SK-N-SH (cell line): ENCODE measurements at regions not wholly inside any gene's neighbourhood (a gene's known extent, or its start where the extent isn't known, plus 50 kb on each side); places are given as distances from the start of the nearest gene placed in this dataset.

ENCODE experiments used
- CTCF ChIA-PET: fragments of 300-600, 350-600 bp; formaldehyde crosslinking; extraction: SDS; loops from one replicate; lab custom pipeline; 2021; lab: Yijun Ruan, JAX
- POLR2A ChIA-PET: fragments of 350-600 bp; sonication (Branson Sonifier 250); formaldehyde crosslinking; extraction: SDS; loops from one replicate; lab custom pipeline; 2020; ENCODE audit warnings: antibody characterized with exemption, inconsistent platforms; lab: Yijun Ruan, JAX
- DNase-seq: peaks from one replicate; pipeline ENCODE4 v3.0.0; 2012
- H2AFZ ChIP-seq: fragments of 200-600 bp; sonication (generic); 2 replicates; pipeline ENCODE4 v1.8.1; 2016; ENCODE audit warnings: antibody characterized with exemption, mild to moderate bottlenecking, low read depth
- H3F3A ChIP-seq: fragments of 200-600 bp; sonication (generic); replicated peaks from 2 replicates; pipeline ENCODE3; 2016; ENCODE audit warnings: antibody characterized with exemption, mild to moderate bottlenecking; ENCODE audit not compliant: insufficient read depth
- H3K27ac ChIP-seq, 2 experiments: fragments of 200-500 bp in 1 of 2; fragments of 200-600 bp in 1 of 2; sonication (Bioruptor generic) in 1 of 2; sonication (generic), shearing (Covaris generic) in 1 of 2; 2 replicates each; pipeline versions ENCODE4 v1.5.1 to v1.6.1; 2014 to 2016; ENCODE audit warnings: low read depth in 2 of 2, inconsistent platforms in 1 of 2, low read length in 1 of 2, mild to moderate bottlenecking in 1 of 2, mixed read lengths in 1 of 2
- H3K27me3 ChIP-seq: fragments of 200-600 bp; sonication (generic), shearing (Covaris generic); 2 replicates; pipeline ENCODE4 v1.6.1; 2016; ENCODE audit warnings: mixed run types; ENCODE audit not compliant: insufficient read depth
- H3K36me3 ChIP-seq, 2 experiments: fragments of 200-500 bp in 1 of 2; fragments of 200-600 bp in 1 of 2; sonication (Bioruptor generic) in 1 of 2; sonication (generic) in 1 of 2; replicated peaks in 1 of 2; 2 replicates each; pipeline versions ENCODE3 to v1.5.1; 2014 to 2016; ENCODE audit warnings: low read length in 1 of 2, mild to moderate bottlenecking in 1 of 2; ENCODE audit not compliant: insufficient read depth in 2 of 2, control insufficient read depth in 1 of 2
- H3K4me1 ChIP-seq, 2 experiments: fragments of 200-500 bp in 1 of 2; fragments of 200-600 bp in 1 of 2; sonication (Bioruptor generic) in 1 of 2; sonication (generic), shearing (Covaris generic) in 1 of 2; 2 replicates each; pipeline versions ENCODE4 v1.5.1 to v1.6.1; 2014 to 2016; ENCODE audit warnings: low read depth in 1 of 2, low read length in 1 of 2, mixed run types in 1 of 2; ENCODE audit not compliant: insufficient read depth in 2 of 2, control insufficient read depth in 1 of 2
- H3K4me2 ChIP-seq: fragments of 200-600 bp; sonication (generic), shearing (Covaris generic); 2 replicates; pipeline ENCODE4 v1.6.1; 2017; ENCODE audit warnings: mixed run types
- H3K4me3 ChIP-seq, 2 experiments: fragments of 200-500 bp in 1 of 2; fragments of 200-600 bp in 1 of 2; sonication (Bioruptor generic) in 1 of 2; sonication (generic), shearing (Covaris generic) in 1 of 2; 2 replicates each; pipeline versions ENCODE4 v1.5.1 to v1.8.1; 2014 to 2016; ENCODE audit warnings: low read depth in 2 of 2, inconsistent platforms in 1 of 2, low read length in 1 of 2, mild to moderate bottlenecking in 1 of 2, mixed read lengths in 1 of 2, moderate library complexity in 1 of 2
- H3K79me2 ChIP-seq: fragments of 200-600 bp; sonication (generic); 2 replicates; pipeline ENCODE4 v1.8.1; 2017; ENCODE audit warnings: mild to moderate bottlenecking; ENCODE audit not compliant: insufficient read depth
- H3K9ac ChIP-seq: fragments of 200-600 bp; sonication (generic); 2 replicates; pipeline ENCODE4 v1.6.1; 2017; ENCODE audit warnings: mixed run types
- H3K9me2 ChIP-seq: fragments of 200-600 bp; sonication (generic); 2 replicates; pipeline ENCODE4 v1.6.1; 2017; ENCODE audit warnings: mixed run types
- H3K9me3 ChIP-seq: fragments of 200-600 bp; sonication (generic); 2 replicates; pipeline ENCODE4 v1.6.1; 2017; ENCODE audit warnings: mixed run types, mild to moderate bottlenecking, moderate library complexity
- H4K20me1 ChIP-seq: fragments of 200-600 bp; sonication (generic); 2 replicates; pipeline ENCODE4 v1.6.1; 2017; ENCODE audit warnings: mild to moderate bottlenecking, mixed run types; ENCODE audit not compliant: insufficient read depth
- EP300 ChIP-seq, 2 experiments: IDR thresholded peaks; 2 replicates each; pipeline versions ENCODE4 v1.4.0 to v1.6.1; 2012; ENCODE audit warnings: borderline replicate concordance in 1 of 2, low read depth in 1 of 2, low read length in 1 of 2
- FOSL2 ChIP-seq: IDR thresholded peaks from 2 replicates; pipeline ENCODE4 v1.4.0; 2012; ENCODE audit warnings: low read depth, mild to moderate bottlenecking, moderate library complexity, borderline replicate concordance
- FOXJ3 ChIP-seq: sonication (generic); formaldehyde crosslinking; IDR thresholded peaks from 2 replicates; pipeline ENCODE4 v1.5.1; 2020; ENCODE audit warnings: mild to moderate bottlenecking, missing genetic modification reagents
- GABPA ChIP-seq: IDR thresholded peaks from 2 replicates; pipeline ENCODE4 v1.4.0; 2012; ENCODE audit warnings: low read depth, mild to moderate bottlenecking
- GATA2 ChIP-seq: sonication (generic); formaldehyde crosslinking; IDR thresholded peaks from 2 replicates; pipeline ENCODE4 v1.5.0; 2020; ENCODE audit warnings: mild to moderate bottlenecking, missing genetic modification reagents
- JUND ChIP-seq: IDR thresholded peaks from 2 replicates; pipeline ENCODE4 v1.4.0; 2012
- NFIC ChIP-seq: IDR thresholded peaks from 2 replicates; pipeline ENCODE4 v1.4.0; 2012; ENCODE audit warnings: borderline replicate concordance
- PBX3 ChIP-seq: IDR thresholded peaks from 2 replicates; pipeline ENCODE4; 2012
- POLR2AphosphoS5 ChIP-seq: IDR thresholded peaks from 2 replicates; pipeline ENCODE4 v1.6.1; 2012; ENCODE audit warnings: low read depth, low read length
- RAD21 ChIP-seq: IDR thresholded peaks from 2 replicates; pipeline ENCODE4 v1.6.1; 2012; ENCODE audit warnings: mild to moderate bottlenecking, low read length
- RCOR1 ChIP-seq: fragments of 150-350 bp; IDR thresholded peaks from 2 replicates; pipeline ENCODE4 v1.6.1; 2017; ENCODE audit warnings: antibody characterized with exemption, low read length
- REST ChIP-seq: IDR thresholded peaks from 2 replicates; pipeline ENCODE4 v1.6.1; 2012; ENCODE audit warnings: mild to moderate bottlenecking, low read depth, low read length, moderate library complexity
- RFX5 ChIP-seq: IDR thresholded peaks from 2 replicates; pipeline ENCODE4 v1.6.1; 2012; ENCODE audit warnings: mild to moderate bottlenecking, improper control_type of control experiment, low read length
- RXRA ChIP-seq: IDR thresholded peaks from 2 replicates; pipeline ENCODE4 v1.4.0; 2012; ENCODE audit warnings: low read depth, mild to moderate bottlenecking, borderline replicate concordance
- SIN3A ChIP-seq: IDR thresholded peaks from 2 replicates; pipeline ENCODE4 v1.6.1; 2012; ENCODE audit warnings: low read depth, mild to moderate bottlenecking, low read length, moderate library complexity, borderline replicate concordance
- SMC3 ChIP-seq: IDR thresholded peaks from 2 replicates; pipeline ENCODE4 v1.6.1; 2012; ENCODE audit warnings: low read depth, low read length, improper control_type of control experiment
- TAF1 ChIP-seq: IDR thresholded peaks from 2 replicates; pipeline ENCODE4 v1.6.1; 2012; ENCODE audit warnings: low read depth, mild to moderate bottlenecking, low read length, moderate library complexity, borderline replicate concordance
- USF1 ChIP-seq: IDR thresholded peaks from 2 replicates; pipeline ENCODE4 v1.4.0; 2012; ENCODE audit warnings: low read depth, borderline replicate concordance
- USF2 ChIP-seq: fragments of 150-350 bp; IDR thresholded peaks from 2 replicates; pipeline ENCODE4 v1.6.1; 2017; ENCODE audit warnings: antibody characterized with exemption, low read length, low read depth, borderline replicate concordance
- YY1 ChIP-seq: IDR thresholded peaks from 2 replicates; pipeline ENCODE4 v1.4.0; 2012; ENCODE audit warnings: low read depth, mild to moderate bottlenecking
- WGBS: methylation state at CpG from one replicate; pipeline ENCODE4 v1.1.6; 2017; ENCODE audit warnings: low lambda C conversion rate; 5-methylcytosine and 5-hydroxymethylcytosine counted together

GRCh38 chr6:48236375-48236774 is 125.4 kb upstream of the PTCHD4 start:
- CTCF ChIA-PET: no interaction called here

More at GRCh38 chr6:48236375-48236774, 125.4 kb upstream of the PTCHD4 start:
- Histone ChIP-seq H3K4me3 (no peak overlapping the region), H3K27ac (no peak overlapping the region), H3K4me2 (no peak overlapping the region), H3K79me2 (no peaks in the 10 kb centered on the region), H3K9me2 (no peaks in the 10 kb centered on the region), H3K9me3 (no peaks in the 10 kb centered on the region; the same call in 1 of the 2 replicates), H3F3A (no peaks in the 10 kb centered on the region), H3K36me3 (no peaks in the 10 kb centered on the region), H3K27me3 (no peaks in the 10 kb centered on the region), H2AFZ (no peak overlapping the region), H3K9ac (no peak overlapping the region), H4K20me1 (no peaks in the 10 kb centered on the region), H3K4me1 (no peaks in the 10 kb centered on the region)
- 37% methylated on average over 1 of the region's 1 CpG for WGBS
- no peak for DNase-seq
- TF ChIP-seq RCOR1: no peak
- TF ChIP-seq REST: no peak
- TF ChIP-seq RAD21: no peak
- no peak for TF ChIP-seq TAF1
- no peak for TF ChIP-seq FOSL2
- no peak for TF ChIP-seq RXRA
- no peak for TF ChIP-seq POLR2AphosphoS5
- no peak for TF ChIP-seq YY1
- TF ChIP-seq GATA2 (CRISPR knock-in tag): no peak
- no peak for TF ChIP-seq USF2
- no peak for TF ChIP-seq SIN3A
- TF ChIP-seq FOXJ3 (CRISPR knock-in tag): no peak
- no peak for TF ChIP-seq PBX3
- no peak for TF ChIP-seq EP300 (IDR thresholded peaks at IDR 0.05; ENCODE audit: borderline replicate concordance in 1 of 2, low read depth in 1 of 2, low read length in 1 of 2)
- no peak for TF ChIP-seq RFX5
- no peak for TF ChIP-seq GABPA
- TF ChIP-seq USF1: no peak
- TF ChIP-seq NFIC: no peak
- TF ChIP-seq SMC3: no peak
- TF ChIP-seq JUND: no peak
- POLR2A ChIA-PET: no interaction called here
